Liver (tissue), 8 donors: ENCODE measurements at regions not wholly inside any gene's neighbourhood (a gene's known extent, or its start where the extent isn't known, plus 50 kb on each side); places are given as distances from the start of the nearest gene placed in this dataset.

Experiments
- DNase-seq: peaks from one replicate; pipeline ENCODE4 v3.0.0-alpha.2; 2017; ENCODE audit warnings: low spot score
- H3K27ac ChIP-seq, 2 donors: one replicate each; pipeline ENCODE4 v1.7.0; 2013; ENCODE audit warnings: inconsistent platforms in 2 of 2, low read length in 2 of 2, control low read depth in 1 of 2, low read depth in 1 of 2, mild to moderate bottlenecking in 1 of 2
- H3K27me3 ChIP-seq, 4 donors: one replicate each; pipeline versions ENCODE4 v1.6.1 to v1.7.0; 2013; ENCODE audit warnings: low read length in 3 of 4, inconsistent platforms in 1 of 4, mild to moderate bottlenecking in 1 of 4, moderate library complexity in 1 of 4; ENCODE audit not compliant: control insufficient read depth in 4 of 4, insufficient read depth in 4 of 4
- H3K36me3 ChIP-seq, 4 donors: one replicate each; pipeline versions ENCODE4 v1.6.1 to v1.7.0; 2013; ENCODE audit warnings: low read length in 3 of 4, mild to moderate bottlenecking in 3 of 4, low read depth in 1 of 4, moderate library complexity in 1 of 4; ENCODE audit not compliant: control insufficient read depth in 4 of 4, insufficient read depth in 3 of 4
- H3K4me1 ChIP-seq, 4 donors: one replicate each; pipeline versions ENCODE4 v1.6.1 to v1.7.0; 2013; ENCODE audit warnings: low read length in 3 of 4, mild to moderate bottlenecking in 3 of 4, moderate library complexity in 1 of 4; ENCODE audit not compliant: control insufficient read depth in 4 of 4, insufficient read depth in 4 of 4
- H3K4me3 ChIP-seq, 3 donors: one replicate each; pipeline versions ENCODE4 v1.6.1 to v1.7.0; 2013; ENCODE audit warnings: low read length in 3 of 3, control low read depth in 1 of 3, low read depth in 1 of 3, mild to moderate bottlenecking in 1 of 3
- H3K9ac ChIP-seq, 2 donors: one replicate each; pipeline ENCODE4 v1.7.0; 2013; ENCODE audit warnings: low read length in 2 of 2, mild to moderate bottlenecking in 2 of 2, moderate library complexity in 2 of 2, control low read depth in 1 of 2, low read depth in 1 of 2
- H3K9me3 ChIP-seq, 4 donors: one replicate each; pipeline versions ENCODE4 v1.6.1 to v1.7.0; 2013; ENCODE audit warnings: low read length in 3 of 4; ENCODE audit not compliant: control insufficient read depth in 4 of 4
- ATF3 ChIP-seq: IDR thresholded peaks from 2 replicates; pipeline ENCODE4 v1.6.1; 2016; ENCODE audit warnings: antibody characterized with exemption
- CTCF ChIP-seq: fragments of 150-350 bp; IDR thresholded peaks from 2 replicates; pipeline ENCODE4 v1.5.1; 2017; ENCODE audit warnings: improper control_type of control experiment, low read depth, low read length; ENCODE audit not compliant: missing input control
- EGR1 ChIP-seq, 2 donors: IDR thresholded peaks; 2 replicates each; pipeline ENCODE4 v1.6.1; 2016 to 2018; ENCODE audit warnings: antibody characterized with exemption in 2 of 2, low read depth in 2 of 2
- FOXA1 ChIP-seq: IDR thresholded peaks from 2 replicates; pipeline ENCODE4 v1.6.1; 2016; ENCODE audit warnings: antibody characterized with exemption
- FOXA2 ChIP-seq: IDR thresholded peaks from 2 replicates; pipeline ENCODE4 v1.6.1; 2016; ENCODE audit warnings: antibody characterized with exemption
- GABPA ChIP-seq, 2 donors: IDR thresholded peaks in 1 of 2; conservative IDR thresholded peaks in 1 of 2; 2 replicates each; pipeline ENCODE4 v1.6.1; 2016; ENCODE audit warnings: antibody characterized with exemption in 2 of 2, mild to moderate bottlenecking in 1 of 2, moderate library complexity in 1 of 2
- HNF4A ChIP-seq, 2 donors: conservative IDR thresholded peaks; 2 replicates each; pipeline ENCODE4 v1.6.1; 2016; ENCODE audit warnings: antibody characterized with exemption in 2 of 2, mild to moderate bottlenecking in 2 of 2
- HNF4G ChIP-seq: IDR thresholded peaks from 2 replicates; pipeline ENCODE4 v1.6.1; 2016; ENCODE audit warnings: antibody characterized with exemption
- JUND ChIP-seq, 2 donors: IDR thresholded peaks; 2 replicates each; pipeline ENCODE4 v1.6.1; 2016; ENCODE audit warnings: antibody characterized with exemption in 2 of 2
- NR2F2 ChIP-seq: IDR thresholded peaks from 2 replicates; pipeline ENCODE4 v1.6.1; 2016; ENCODE audit warnings: antibody characterized with exemption
- RAD21 ChIP-seq, 2 donors: IDR thresholded peaks; 2 replicates each; pipeline ENCODE4 v1.6.1; 2016; ENCODE audit warnings: antibody characterized with exemption in 2 of 2, mild to moderate bottlenecking in 2 of 2
- REST ChIP-seq: IDR thresholded peaks from 2 replicates; pipeline ENCODE4 v1.6.1; 2016; ENCODE audit warnings: antibody characterized with exemption, mild to moderate bottlenecking
- RXRA ChIP-seq, 2 donors: IDR thresholded peaks; 2 replicates each; pipeline ENCODE4 v1.6.1; 2017 to 2018; ENCODE audit warnings: antibody characterized with exemption in 2 of 2, mild to moderate bottlenecking in 1 of 2
- SP1 ChIP-seq: IDR thresholded peaks from 2 replicates; pipeline ENCODE4 v1.6.1; 2018; ENCODE audit warnings: antibody characterized with exemption, mild to moderate bottlenecking
- TAF1 ChIP-seq: conservative IDR thresholded peaks from 2 replicates; pipeline ENCODE4 v1.6.1; 2016; ENCODE audit warnings: antibody characterized with exemption, mild to moderate bottlenecking
- YY1 ChIP-seq: IDR thresholded peaks from 2 replicates; pipeline ENCODE4 v1.6.1; 2016; ENCODE audit warnings: antibody characterized with exemption, mild to moderate bottlenecking
- ZBTB33 ChIP-seq: IDR thresholded peaks from 2 replicates; pipeline ENCODE4 v1.6.1; 2016; ENCODE audit warnings: antibody characterized with exemption
- WGBS: extraction: QIAGEN DNeasy Blood & Tissue Kit; methylation state at CpG from one replicate; pipeline ENCODE4 v1.1.7; 2013; 5-methylcytosine and 5-hydroxymethylcytosine counted together
- TF ChIP-seq, protein P1 (sequence below): IDR thresholded peaks from 2 replicates; pipeline ENCODE4 v1.6.1; 2016; ENCODE audit warnings: antibody characterized with exemption
- donor health status: healthy.
- donor health status: healthy.
- donor health status: healthy.
- donor health status: healthy.
- donor health status: healthy.

GRCh38 chr4:28760003-28760402 is 1899.4 kb downstream of the STIM2 start:
- TF ChIP-seq YY1 (no peak), RAD21 (IDR thresholded peaks at IDR 0.05) (no peak), TAF1 (no peak), JUND (IDR thresholded peaks at IDR 0.05) (no peak), SP1 (no peak), CTCF (no peak), HNF4G (no peak), FOXA2 (no peak), EGR1 (IDR thresholded peaks at IDR 0.05; ENCODE audit: low read depth in 2 of 2) (no peak), ATF3 (no peak), REST (no peak), NR2F2 (no peak), GABPA (IDR thresholded peaks at IDR 0.05 in 1 of 2, conservative IDR thresholded peaks at IDR 0.05 in 1 of 2) (no peak), HNF4A (conservative IDR thresholded peaks at IDR 0.05) (no peak), FOXA1 (no peak), RXRA (IDR thresholded peaks at IDR 0.05) (no peak), ZBTB33 (no peak)
- TF ChIP-seq, protein P1, sequence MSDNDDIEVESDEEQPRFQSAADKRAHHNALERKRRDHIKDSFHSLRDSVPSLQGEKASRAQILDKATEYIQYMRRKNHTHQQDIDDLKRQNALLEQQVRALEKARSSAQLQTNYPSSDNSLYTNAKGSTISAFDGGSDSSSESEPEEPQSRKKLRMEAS: no peak
- 72% methylated on average over 6 of the region's 6 CpGs for WGBS
- no peaks in the 10 kb centered on the region for H3K4me1 ChIP-seq
- peaks cover 0 to 3% (median 0%) of the 10 kb centered on the region in 4 donors for H3K27me3 ChIP-seq
- no peak overlapping the region for H3K4me3 ChIP-seq
- no peak for DNase-seq
- H3K9me3 ChIP-seq: no peaks in the 10 kb centered on the region
- H3K9ac ChIP-seq: no peak overlapping the region
- no peaks in the 10 kb centered on the region for H3K36me3 ChIP-seq
- no peak overlapping the region for H3K27ac ChIP-seq
